ENCODE measurements at regions not wholly inside any gene's neighbourhood (a gene's known extent, or its start where the extent isn't known, plus 50 kb on each side); places are given as distances from the start of the nearest gene placed in this dataset.
A peak's percentile ranks its signal among the peaks of the same experiment; 100 is the strongest.
"Not testable (repeated sequence)": the region's sequence is repeated elsewhere in the genome, so short reads cannot be mapped to it uniquely, and the experiment has no call there.

- no peak for DNase-seq
Observed at GRCh38 chr4:27678027-27678426, 817.4 kb downstream of the STIM2 start.

- peak; percentile 27 for DNase-seq
Observed at GRCh38 chr4:27684610-27685011, 824.0 kb downstream of the STIM2 start.

GRCh38 chr4:27685091-27685490, 824.5 kb downstream of the STIM2 start:
- DNase-seq = no peak

- no peak for DNase-seq
Observed at GRCh38 chr4:27685947-27686346, 825.3 kb downstream of the STIM2 start.

- no peak for DNase-seq
Observed at GRCh38 chr4:27692158-27692557, 831.5 kb downstream of the STIM2 start.

GRCh38 chr4:27692868-27693634, 832.4 kb downstream of the STIM2 start:
- no peak for DNase-seq

- DNase-seq = not testable (repeated sequence)
Observed at GRCh38 chr4:27696257-27696656, 835.6 kb downstream of the STIM2 start.

- no peak for DNase-seq
Observed at GRCh38 chr4:27701606-27702005, 841.0 kb downstream of the STIM2 start.

GRCh38 chr4:27702730-27703431, 842.2 kb downstream of the STIM2 start:
- no peak for DNase-seq

GRCh38 chr4:27703771-27704170, 843.1 kb downstream of the STIM2 start:
- no peak for DNase-seq

- no peak for DNase-seq
Observed at GRCh38 chr4:27711041-27711440, 850.4 kb downstream of the STIM2 start.

GRCh38 chr4:27714073-27714472, 853.4 kb downstream of the STIM2 start:
- peak; percentile 74 for DNase-seq

GRCh38 chr4:27716693-27717430, 856.2 kb downstream of the STIM2 start:
- DNase-seq = no peak

GRCh38 chr4:27717431-27717755, 856.8 kb downstream of the STIM2 start:
- DNase-seq = no peak

GRCh38 chr4:27720010-27720766, 859.5 kb downstream of the STIM2 start:
- DNase-seq = no peak

- no peak for DNase-seq
Observed at GRCh38 chr4:27721193-27721592, 860.6 kb downstream of the STIM2 start.

- no peak for DNase-seq
Observed at GRCh38 chr4:27728892-27729291, 868.3 kb downstream of the STIM2 start.

- DNase-seq = no peak
Observed at GRCh38 chr4:27742816-27743215, 882.2 kb downstream of the STIM2 start.

GRCh38 chr4:27759611-27760575, 899.3 kb downstream of the STIM2 start:
- DNase-seq = no peak

- no peak for DNase-seq
Observed at GRCh38 chr4:27763830-27764525, 903.3 kb downstream of the STIM2 start.

- DNase-seq = no peak
Observed at GRCh38 chr4:27764526-27764837, 903.8 kb downstream of the STIM2 start.
